ENCODE measurements at regions not wholly inside any gene's neighbourhood (a gene's known extent, or its start where the extent isn't known, plus 50 kb on each side); places are given as distances from the start of the nearest gene placed in this dataset.

DNA sequence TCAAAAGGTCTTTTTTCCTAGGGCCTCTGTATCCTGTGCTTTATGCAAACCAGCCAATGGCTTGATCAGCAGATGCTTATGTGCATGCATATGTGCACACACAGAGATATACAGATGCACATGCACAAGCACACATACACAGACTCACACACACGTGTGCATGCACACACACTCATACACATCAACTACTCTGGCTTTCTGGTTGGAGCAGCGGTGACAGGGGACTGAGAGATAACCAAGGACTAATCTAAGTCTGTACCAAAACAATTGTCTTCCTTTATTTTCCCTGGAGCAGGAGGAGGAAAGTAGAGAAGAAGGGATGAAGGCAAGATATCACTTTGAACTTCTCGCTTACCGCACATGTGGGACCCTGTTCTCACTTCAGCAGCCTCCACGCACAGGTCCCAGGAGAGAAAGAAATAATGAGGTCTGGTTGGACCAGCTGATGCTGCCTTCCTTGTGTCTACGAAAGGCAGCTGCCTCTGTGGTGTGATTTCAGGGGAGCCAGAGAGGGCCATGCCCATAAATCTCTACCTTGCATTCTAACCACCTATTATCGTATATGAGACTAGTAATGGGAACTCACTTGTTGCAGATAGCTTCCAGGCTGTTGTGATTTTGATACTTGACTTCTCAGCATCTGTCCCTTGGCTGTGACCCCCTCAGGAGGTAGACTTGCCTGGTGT is 338.0 kb downstream of the EN1 start:
- DNase-seq (ENCODE audit: low spot score) = no peak

DNA sequence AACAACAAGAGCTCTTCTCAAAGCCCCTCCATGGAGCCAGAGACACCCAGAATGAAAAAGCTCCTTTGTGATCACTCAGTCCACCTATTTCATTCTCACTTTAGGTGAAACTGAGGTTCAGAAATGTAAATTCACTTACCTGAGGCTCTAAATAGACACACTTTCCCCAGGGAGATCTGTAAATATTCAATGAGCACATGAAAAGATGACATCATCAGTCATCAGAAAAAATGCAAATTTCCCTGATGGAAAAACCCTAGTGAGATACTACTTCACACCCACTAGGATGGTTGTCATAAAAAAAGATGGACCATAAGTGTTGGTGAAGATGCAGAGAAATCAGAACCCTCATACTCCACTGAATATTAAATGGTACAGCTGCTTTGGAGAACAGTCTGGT is 339.2 kb downstream of the EN1 start:
- no peak for DNase-seq (ENCODE audit: low spot score)

DNA sequence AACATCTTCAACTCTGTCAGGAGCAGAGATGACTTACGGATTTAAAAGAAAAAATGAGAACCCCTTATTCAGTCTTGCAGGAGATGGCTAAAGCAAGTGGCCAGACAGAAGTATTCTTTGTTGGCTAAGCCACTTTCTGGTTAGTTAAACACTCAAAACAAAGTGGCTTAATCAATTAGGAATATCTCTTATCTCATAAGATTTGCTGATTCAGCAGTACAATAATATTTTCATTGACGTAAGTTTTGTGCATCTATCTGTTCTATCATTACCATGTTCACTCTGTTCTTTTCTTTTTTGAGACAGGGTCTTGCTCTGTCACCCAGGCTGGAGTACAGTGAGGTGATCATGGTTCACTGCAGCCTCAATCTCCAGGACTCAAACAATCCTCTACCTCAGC is 342.0 kb downstream of the EN1 start:
- no peak for DNase-seq (ENCODE audit: low spot score)

DNA sequence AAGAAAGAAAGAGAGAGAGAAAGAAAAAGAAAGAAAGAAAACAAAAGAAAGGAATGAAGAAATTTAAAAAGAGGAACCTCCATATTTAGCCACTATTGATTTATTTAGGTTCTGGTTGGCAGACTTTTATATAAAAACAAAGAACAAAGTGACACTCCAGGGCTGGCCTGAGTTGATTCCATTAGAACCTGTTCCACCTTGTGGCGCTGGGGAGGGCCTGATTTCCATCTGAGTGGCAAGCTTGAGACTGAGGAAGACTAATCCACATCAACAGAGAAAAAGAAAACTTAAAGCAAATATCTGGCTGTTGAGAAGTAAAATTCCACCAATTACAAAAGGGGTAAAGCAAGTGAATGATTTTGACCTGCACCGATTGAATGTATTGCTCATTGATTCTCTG is 345.3 kb downstream of the EN1 start:
- no peak for DNase-seq (ENCODE audit: low spot score)

- no peak for DNase-seq (ENCODE audit: low spot score)
These were observed 348.5 kb downstream of the EN1 start for GRCh38 chr2:118498943-118499342.

- DNase-seq (ENCODE audit: low spot score) = no peak
These were observed 350.4 kb downstream of the EN1 start for GRCh38 chr2:118496870-118497611.

- DNase-seq (ENCODE audit: low spot score) = no peak
These were observed 351.0 kb downstream of the EN1 start for GRCh38 chr2:118496467-118496866.

GRCh38 chr2:118495290-118495689 is 352.2 kb downstream of the EN1 start:
- DNase-seq (ENCODE audit: low spot score) = no peak

- no peak for DNase-seq (ENCODE audit: low spot score)
These were observed 354.2 kb downstream of the EN1 start for GRCh38 chr2:118493213-118493612.

DNA sequence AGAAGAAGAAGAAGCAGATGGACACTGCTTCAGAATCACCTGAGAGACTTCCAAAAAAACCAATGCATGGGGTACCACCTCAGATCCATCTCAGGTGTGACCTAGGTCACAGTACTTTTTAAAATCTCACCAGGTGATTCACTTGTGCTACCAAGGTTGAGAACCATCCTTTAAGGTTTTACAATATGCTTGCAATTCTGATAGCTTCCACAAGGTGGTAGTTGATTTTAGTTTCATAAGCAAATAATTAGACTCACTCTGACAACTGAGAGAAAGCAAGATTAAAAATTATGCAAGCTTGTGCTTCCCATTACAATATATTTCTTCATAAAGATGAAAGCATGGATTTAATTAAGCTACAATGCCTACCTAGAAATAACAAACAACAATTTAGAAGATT is 355.1 kb downstream of the EN1 start:
- DNase-seq (ENCODE audit: low spot score) = no peak

DNA sequence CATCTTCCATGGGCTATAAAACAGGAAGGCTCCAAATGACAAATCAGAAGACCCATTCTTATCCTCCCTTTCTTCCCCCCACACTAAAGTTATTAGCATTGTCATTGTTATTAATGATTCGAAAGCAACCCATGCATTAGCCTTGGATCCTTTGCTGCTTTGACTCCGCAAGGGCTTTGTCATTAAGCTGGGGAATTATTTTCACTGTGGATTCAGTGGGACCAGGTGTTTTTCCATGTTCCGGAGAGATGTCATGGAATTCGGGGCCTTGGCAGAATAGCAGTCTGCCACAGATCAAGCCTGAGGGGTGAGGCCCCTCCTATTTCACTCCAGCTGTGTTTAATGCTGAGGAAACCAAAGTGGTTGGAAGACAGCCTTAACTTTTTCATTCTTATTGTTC is 357.1 kb downstream of the EN1 start:
- DNase-seq (ENCODE audit: low spot score) = no peak

- DNase-seq (ENCODE audit: low spot score) = no peak
These were observed 357.6 kb downstream of the EN1 start for GRCh38 chr2:118489712-118490299.

GRCh38 chr2:118481299-118481698 is 366.1 kb downstream of the EN1 start:
- no peak for DNase-seq (ENCODE audit: low spot score)

- no peak for DNase-seq (ENCODE audit: low spot score)
These were observed 368.4 kb downstream of the EN1 start for GRCh38 chr2:118479020-118479419.

DNA sequence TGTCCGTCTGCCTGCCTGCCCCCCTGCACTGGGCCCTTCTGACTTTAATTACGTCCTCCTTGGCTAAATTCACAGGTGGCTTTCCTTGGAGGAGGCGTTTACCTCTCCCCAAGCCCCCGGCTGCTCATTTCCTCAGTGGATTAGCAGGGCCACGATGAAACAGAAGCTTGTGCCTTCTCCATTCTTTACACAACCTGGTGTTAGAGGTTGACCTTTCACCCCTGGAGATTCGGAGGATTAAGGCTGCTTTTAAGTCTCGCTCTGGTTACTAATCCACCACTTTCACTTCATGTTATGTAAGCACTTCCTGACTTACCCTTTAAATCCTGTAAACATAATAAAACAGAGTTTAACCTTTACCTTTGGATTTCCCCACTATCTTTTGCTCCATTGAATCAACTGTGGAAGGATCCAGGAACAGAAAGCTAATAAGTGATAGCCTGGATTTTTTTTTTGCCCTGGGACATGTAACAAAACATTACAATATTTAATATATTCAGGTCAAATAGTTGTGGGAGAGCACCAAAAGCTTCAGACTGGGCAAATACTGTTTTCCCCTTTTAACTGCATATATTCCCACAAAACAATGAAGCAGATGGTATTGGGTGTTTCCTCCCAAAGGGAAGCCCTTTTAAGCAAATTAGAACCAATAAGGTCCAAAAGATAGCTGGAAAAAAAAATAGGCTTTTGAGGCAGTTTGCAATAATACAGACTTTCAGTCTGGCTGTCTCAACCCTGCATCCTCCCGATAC is 370.2 kb downstream of the EN1 start:
- no peak for DNase-seq (ENCODE audit: low spot score)

GRCh38 chr2:118475622-118476205 is 371.7 kb downstream of the EN1 start:
- no peak for DNase-seq (ENCODE audit: low spot score)

- no peak for DNase-seq (ENCODE audit: low spot score)
These were observed 372.9 kb downstream of the EN1 start for GRCh38 chr2:118474541-118474920.

- no peak for DNase-seq (ENCODE audit: low spot score)
These were observed 373.5 kb downstream of the EN1 start for GRCh38 chr2:118473846-118474540.

- DNase-seq (ENCODE audit: low spot score) = no peak
These were observed 374.2 kb downstream of the EN1 start for GRCh38 chr2:118473241-118473640.

DNA sequence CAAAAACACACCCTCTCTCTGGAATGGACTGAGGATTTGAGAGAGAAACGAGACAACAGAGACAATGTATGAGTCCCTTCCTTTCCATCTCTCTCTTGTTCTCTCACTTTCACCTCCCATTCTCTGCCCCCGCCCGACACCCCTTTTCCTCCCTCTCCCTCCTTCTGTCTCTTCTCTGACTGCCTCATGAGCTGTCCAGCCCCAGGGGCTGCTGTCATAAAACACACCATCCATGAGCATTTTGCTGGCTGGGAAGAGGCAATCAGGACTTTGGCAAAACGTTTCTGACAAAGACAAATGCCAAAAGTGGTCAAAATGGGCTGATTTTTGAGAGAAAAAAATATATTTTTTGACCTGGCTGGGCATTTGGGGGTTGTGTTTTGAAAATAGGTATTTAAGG is 377.2 kb downstream of the EN1 start:
- no peak for DNase-seq (ENCODE audit: low spot score)

- no peak for DNase-seq (ENCODE audit: low spot score)
These were observed 378.3 kb downstream of the EN1 start for GRCh38 chr2:118469103-118469502.

All from GM03348 (cell line).